ENCODE measurements at regions not wholly inside any gene's neighbourhood (a gene's known extent, or its start where the extent isn't known, plus 50 kb on each side); places are given as distances from the start of the nearest gene placed in this dataset.

- H3K27ac ChIP-seq (ENCODE audit: low read depth, low read length): no peak overlapping the region
- no peak overlapping the region for H3K4me3 ChIP-seq (ENCODE audit: low read length in 3 of 3)
- H3K27me3 ChIP-seq (ENCODE audit: control insufficient read depth in 3 of 3, insufficient read depth in 3 of 3, low read length in 3 of 3): no peaks in the 10 kb centered on the region
- H3K36me3 ChIP-seq (ENCODE audit: control insufficient read depth in 3 of 3, insufficient read depth in 3 of 3, low read length in 3 of 3): no peaks in the 10 kb centered on the region
- no peaks in the 10 kb centered on the region for H3K4me1 ChIP-seq (ENCODE audit: control insufficient read depth in 3 of 3, insufficient read depth in 3 of 3, low read length in 3 of 3)
- H3K9me3 ChIP-seq (ENCODE audit: control insufficient read depth in 3 of 3, low read length in 3 of 3): peaks cover 0 to 5% (median 0%) of the 10 kb centered on the region in 3 donors
- H3K9ac ChIP-seq (ENCODE audit: low read depth in 1 of 3, low read length in 3 of 3): no peak overlapping the region
Observed at GRCh38 chr5:24026288-24026687, 518.9 kb downstream of the PRDM9 start.

GRCh38 chr5:24042688-24043087 lies 535.3 kb downstream of the PRDM9 start:
- H3K4me3 ChIP-seq (ENCODE audit: low read length in 3 of 3): no peak overlapping the region
- H3K9ac ChIP-seq (ENCODE audit: low read depth in 1 of 3, low read length in 3 of 3): no peak overlapping the region
- H3K9me3 ChIP-seq (ENCODE audit: control insufficient read depth in 3 of 3, low read length in 3 of 3): no peaks in the 10 kb centered on the region
- no peak overlapping the region for H3K27ac ChIP-seq (ENCODE audit: low read depth, low read length)
- no peaks in the 10 kb centered on the region for H3K36me3 ChIP-seq (ENCODE audit: control insufficient read depth in 3 of 3, insufficient read depth in 3 of 3, low read length in 3 of 3)
- H3K4me1 ChIP-seq (ENCODE audit: control insufficient read depth in 3 of 3, insufficient read depth in 3 of 3, low read length in 3 of 3): no peaks in the 10 kb centered on the region
- no peaks in the 10 kb centered on the region for H3K27me3 ChIP-seq (ENCODE audit: control insufficient read depth in 3 of 3, insufficient read depth in 3 of 3, low read length in 3 of 3)

- Histone ChIP-seq H3K27ac (ENCODE audit: low read depth, low read length) (no peak overlapping the region), H3K36me3 (ENCODE audit: control insufficient read depth in 3 of 3, insufficient read depth in 3 of 3, low read length in 3 of 3) (no peaks in the 10 kb centered on the region), H3K4me3 (ENCODE audit: low read length in 3 of 3) (no peak overlapping the region), H3K4me1 (ENCODE audit: control insufficient read depth in 3 of 3, insufficient read depth in 3 of 3, low read length in 3 of 3) (no peaks in the 10 kb centered on the region), H3K9me3 (ENCODE audit: control insufficient read depth in 3 of 3, low read length in 3 of 3) (no peaks in the 10 kb centered on the region), H3K27me3 (ENCODE audit: control insufficient read depth in 3 of 3, insufficient read depth in 3 of 3, low read length in 3 of 3) (no peaks in the 10 kb centered on the region), H3K9ac (ENCODE audit: low read depth in 1 of 3, low read length in 3 of 3) (no peak overlapping the region)
Observed at GRCh38 chr5:24045046-24045445, 537.6 kb downstream of the PRDM9 start.

GRCh38 chr5:24053737-24054136 lies 546.3 kb downstream of the PRDM9 start:
- Histone ChIP-seq H3K4me1 (ENCODE audit: control insufficient read depth in 3 of 3, insufficient read depth in 3 of 3, low read length in 3 of 3) (no peaks in the 10 kb centered on the region), H3K9ac (ENCODE audit: low read depth in 1 of 3, low read length in 3 of 3) (no peak overlapping the region), H3K9me3 (ENCODE audit: control insufficient read depth in 3 of 3, low read length in 3 of 3) (no peaks in the 10 kb centered on the region), H3K27me3 (ENCODE audit: control insufficient read depth in 3 of 3, insufficient read depth in 3 of 3, low read length in 3 of 3) (no peaks in the 10 kb centered on the region), H3K27ac (ENCODE audit: low read depth, low read length) (no peak overlapping the region), H3K4me3 (ENCODE audit: low read length in 3 of 3) (no peak overlapping the region), H3K36me3 (ENCODE audit: control insufficient read depth in 3 of 3, insufficient read depth in 3 of 3, low read length in 3 of 3) (no peaks in the 10 kb centered on the region)

- Histone ChIP-seq H3K4me1 (ENCODE audit: control insufficient read depth in 3 of 3, insufficient read depth in 3 of 3, low read length in 3 of 3) (no peaks in the 10 kb centered on the region), H3K9ac (ENCODE audit: low read depth in 1 of 3, low read length in 3 of 3) (no peak overlapping the region), H3K36me3 (ENCODE audit: control insufficient read depth in 3 of 3, insufficient read depth in 3 of 3, low read length in 3 of 3) (no peaks in the 10 kb centered on the region), H3K4me3 (ENCODE audit: low read length in 3 of 3) (no peak overlapping the region), H3K9me3 (ENCODE audit: control insufficient read depth in 3 of 3, low read length in 3 of 3) (no peaks in the 10 kb centered on the region), H3K27ac (ENCODE audit: low read depth, low read length) (no peak overlapping the region), H3K27me3 (ENCODE audit: control insufficient read depth in 3 of 3, insufficient read depth in 3 of 3, low read length in 3 of 3) (no peaks in the 10 kb centered on the region)
Observed at GRCh38 chr5:24059006-24059405, 551.6 kb downstream of the PRDM9 start.

GRCh38 chr5:24059716-24060115 lies 552.3 kb downstream of the PRDM9 start:
- H3K4me1 ChIP-seq (ENCODE audit: control insufficient read depth in 3 of 3, insufficient read depth in 3 of 3, low read length in 3 of 3): no peaks in the 10 kb centered on the region
- no peak overlapping the region for H3K27ac ChIP-seq (ENCODE audit: low read depth, low read length)
- no peak overlapping the region for H3K9ac ChIP-seq (ENCODE audit: low read depth in 1 of 3, low read length in 3 of 3)
- no peaks in the 10 kb centered on the region for H3K9me3 ChIP-seq (ENCODE audit: control insufficient read depth in 3 of 3, low read length in 3 of 3)
- H3K27me3 ChIP-seq (ENCODE audit: control insufficient read depth in 3 of 3, insufficient read depth in 3 of 3, low read length in 3 of 3): no peaks in the 10 kb centered on the region
- no peak overlapping the region for H3K4me3 ChIP-seq (ENCODE audit: low read length in 3 of 3)
- no peaks in the 10 kb centered on the region for H3K36me3 ChIP-seq (ENCODE audit: control insufficient read depth in 3 of 3, insufficient read depth in 3 of 3, low read length in 3 of 3)

GRCh38 chr5:24065779-24066178 lies 558.4 kb downstream of the PRDM9 start:
- no peaks in the 10 kb centered on the region for H3K36me3 ChIP-seq (ENCODE audit: control insufficient read depth in 3 of 3, insufficient read depth in 3 of 3, low read length in 3 of 3)
- no peak overlapping the region for H3K27ac ChIP-seq (ENCODE audit: low read depth, low read length)
- no peaks in the 10 kb centered on the region for H3K27me3 ChIP-seq (ENCODE audit: control insufficient read depth in 3 of 3, insufficient read depth in 3 of 3, low read length in 3 of 3)
- H3K4me1 ChIP-seq (ENCODE audit: control insufficient read depth in 3 of 3, insufficient read depth in 3 of 3, low read length in 3 of 3): no peaks in the 10 kb centered on the region
- H3K9me3 ChIP-seq (ENCODE audit: control insufficient read depth in 3 of 3, low read length in 3 of 3): no peaks in the 10 kb centered on the region
- H3K4me3 ChIP-seq (ENCODE audit: low read length in 3 of 3): no peak overlapping the region
- H3K9ac ChIP-seq (ENCODE audit: low read depth in 1 of 3, low read length in 3 of 3): no peak overlapping the region

- Histone ChIP-seq H3K27ac (ENCODE audit: low read depth, low read length) (no peak overlapping the region), H3K9ac (ENCODE audit: low read depth in 1 of 3, low read length in 3 of 3) (no peak overlapping the region), H3K4me1 (ENCODE audit: control insufficient read depth in 3 of 3, insufficient read depth in 3 of 3, low read length in 3 of 3) (no peaks in the 10 kb centered on the region), H3K27me3 (ENCODE audit: control insufficient read depth in 3 of 3, insufficient read depth in 3 of 3, low read length in 3 of 3) (no peaks in the 10 kb centered on the region), H3K36me3 (ENCODE audit: control insufficient read depth in 3 of 3, insufficient read depth in 3 of 3, low read length in 3 of 3) (no peaks in the 10 kb centered on the region), H3K4me3 (ENCODE audit: low read length in 3 of 3) (no peak overlapping the region), H3K9me3 (ENCODE audit: control insufficient read depth in 3 of 3, low read length in 3 of 3) (no peaks in the 10 kb centered on the region)
Observed at GRCh38 chr5:24067208-24067607, 559.8 kb downstream of the PRDM9 start.

GRCh38 chr5:24068524-24068923 lies 561.1 kb downstream of the PRDM9 start:
- Histone ChIP-seq H3K9me3 (ENCODE audit: control insufficient read depth in 3 of 3, low read length in 3 of 3) (no peaks in the 10 kb centered on the region), H3K36me3 (ENCODE audit: control insufficient read depth in 3 of 3, insufficient read depth in 3 of 3, low read length in 3 of 3) (no peaks in the 10 kb centered on the region), H3K27ac (ENCODE audit: low read depth, low read length) (no peak overlapping the region), H3K9ac (ENCODE audit: low read depth in 1 of 3, low read length in 3 of 3) (no peak overlapping the region), H3K4me3 (ENCODE audit: low read length in 3 of 3) (no peak overlapping the region), H3K27me3 (ENCODE audit: control insufficient read depth in 3 of 3, insufficient read depth in 3 of 3, low read length in 3 of 3) (no peaks in the 10 kb centered on the region), H3K4me1 (ENCODE audit: control insufficient read depth in 3 of 3, insufficient read depth in 3 of 3, low read length in 3 of 3) (no peaks in the 10 kb centered on the region)

GRCh38 chr5:24073107-24073506 lies 565.7 kb downstream of the PRDM9 start:
- H3K27ac ChIP-seq (ENCODE audit: low read depth, low read length): no peak overlapping the region

GRCh38 chr5:24080046-24080445 lies 564.7 kb downstream of the CDH10 start:
- H3K9ac ChIP-seq (ENCODE audit: low read depth in 1 of 3, low read length in 3 of 3): no peak overlapping the region
- H3K27me3 ChIP-seq (ENCODE audit: control insufficient read depth in 3 of 3, insufficient read depth in 3 of 3, low read length in 3 of 3): no peaks in the 10 kb centered on the region
- no peaks in the 10 kb centered on the region for H3K36me3 ChIP-seq (ENCODE audit: control insufficient read depth in 3 of 3, insufficient read depth in 3 of 3, low read length in 3 of 3)
- H3K4me3 ChIP-seq (ENCODE audit: low read length in 3 of 3): no peak overlapping the region
- H3K9me3 ChIP-seq (ENCODE audit: control insufficient read depth in 3 of 3, low read length in 3 of 3): no peaks in the 10 kb centered on the region
- no peaks in the 10 kb centered on the region for H3K4me1 ChIP-seq (ENCODE audit: control insufficient read depth in 3 of 3, insufficient read depth in 3 of 3, low read length in 3 of 3)
- no peak overlapping the region for H3K27ac ChIP-seq (ENCODE audit: low read depth, low read length)

More at GRCh38 chr5:24073107-24073506, 565.7 kb downstream of the PRDM9 start:
- Histone ChIP-seq H3K9ac (ENCODE audit: low read depth in 1 of 3, low read length in 3 of 3) (no peak overlapping the region), H3K36me3 (ENCODE audit: control insufficient read depth in 3 of 3, insufficient read depth in 3 of 3, low read length in 3 of 3) (no peaks in the 10 kb centered on the region), H3K4me3 (ENCODE audit: low read length in 3 of 3) (no peak overlapping the region), H3K27me3 (ENCODE audit: control insufficient read depth in 3 of 3, insufficient read depth in 3 of 3, low read length in 3 of 3) (no peaks in the 10 kb centered on the region), H3K4me1 (ENCODE audit: control insufficient read depth in 3 of 3, insufficient read depth in 3 of 3, low read length in 3 of 3) (no peaks in the 10 kb centered on the region), H3K9me3 (ENCODE audit: control insufficient read depth in 3 of 3, low read length in 3 of 3) (no peaks in the 10 kb centered on the region)
